ENCODE measurements at regions not wholly inside any gene's neighbourhood (a gene's known extent, or its start where the extent isn't known, plus 50 kb on each side); places are given as distances from the start of the nearest gene placed in this dataset.

- TF ChIP-seq CTCF (IDR thresholded peaks at IDR 0.05): no peak
- TF ChIP-seq POLR2A (IDR thresholded peaks at IDR 0.05): no peak
- TF ChIP-seq EP300 (IDR thresholded peaks at IDR 0.05): no peak
Measured at GRCh38 chr10:78811174-78811573, 257.6 kb upstream of the ZMIZ1 start.

Data from tibial nerve (tissue), 4 donors.